ENCODE measurements at regions not wholly inside any gene's neighbourhood (a gene's known extent, or its start where the extent isn't known, plus 50 kb on each side); places are given as distances from the start of the nearest gene placed in this dataset.

DNA sequence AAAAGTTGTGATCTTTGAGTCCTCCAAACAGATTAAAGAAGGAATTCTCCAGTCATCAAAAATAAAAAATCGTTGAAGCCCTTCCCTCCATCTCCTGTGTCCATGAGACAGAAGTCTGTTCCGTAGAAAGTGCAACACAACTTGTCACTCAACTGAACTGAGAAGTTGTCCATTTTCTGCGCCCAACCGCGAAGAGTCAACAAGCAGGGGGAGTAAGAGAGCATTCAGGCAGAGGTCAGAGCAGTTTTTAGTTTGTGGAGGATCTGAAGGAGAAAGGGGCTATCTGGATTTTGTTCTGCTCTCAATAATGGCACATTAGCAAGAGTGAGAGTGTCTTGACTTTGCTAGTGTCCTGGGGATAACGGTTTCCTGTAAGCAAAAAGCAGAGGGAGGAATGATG lies 303.9 kb downstream of the ICE1 start:
- H3K27ac Mint-ChIP-seq (ENCODE audit: unreplicated experiment) = no peak overlapping the region
- no peaks in the 10 kb centered on the region for H3K4me1 Mint-ChIP-seq (ENCODE audit: low read depth, unreplicated experiment)
- Histone ChIP-seq H2AFZ (ENCODE audit: low read depth, low read length) (no peak overlapping the region), H3K4me3 (ENCODE audit: insufficient read depth, low read depth, low read length) (no peak overlapping the region), H3K4me2 (ENCODE audit: low read length) (no peak overlapping the region), H4K20me1 (ENCODE audit: insufficient read depth, low read length) (no peaks in the 10 kb centered on the region), H3K79me2 (ENCODE audit: insufficient read depth, low read length) (no peaks in the 10 kb centered on the region), H3K9ac (ENCODE audit: low read length) (no peak overlapping the region), H3K9me3 (ENCODE audit: insufficient read depth, low read depth, low read length) (peaks cover under 1% of the 10 kb centered on the region), H3K27me3 (ENCODE audit: insufficient read depth, low read length) (no peaks in the 10 kb centered on the region), H3K4me1 (ENCODE audit: insufficient read depth, low read length) (no peaks in the 10 kb centered on the region), H3K36me3 (ENCODE audit: insufficient read depth, low read length) (no peaks in the 10 kb centered on the region), H3K27ac (ENCODE audit: low read depth, low read length) (no peak overlapping the region)
- no peaks in the 10 kb centered on the region for H3K9me3 Mint-ChIP-seq (ENCODE audit: unreplicated experiment)
- peaks cover 15% of the 10 kb centered on the region for H3K27me3 Mint-ChIP-seq (ENCODE audit: low read depth, unreplicated experiment)
- TF ChIP-seq EZH2 (IDR thresholded peaks at IDR 0.05; ENCODE audit: insufficient read depth, low read length) = no peak
- TF ChIP-seq, protein P1, sequence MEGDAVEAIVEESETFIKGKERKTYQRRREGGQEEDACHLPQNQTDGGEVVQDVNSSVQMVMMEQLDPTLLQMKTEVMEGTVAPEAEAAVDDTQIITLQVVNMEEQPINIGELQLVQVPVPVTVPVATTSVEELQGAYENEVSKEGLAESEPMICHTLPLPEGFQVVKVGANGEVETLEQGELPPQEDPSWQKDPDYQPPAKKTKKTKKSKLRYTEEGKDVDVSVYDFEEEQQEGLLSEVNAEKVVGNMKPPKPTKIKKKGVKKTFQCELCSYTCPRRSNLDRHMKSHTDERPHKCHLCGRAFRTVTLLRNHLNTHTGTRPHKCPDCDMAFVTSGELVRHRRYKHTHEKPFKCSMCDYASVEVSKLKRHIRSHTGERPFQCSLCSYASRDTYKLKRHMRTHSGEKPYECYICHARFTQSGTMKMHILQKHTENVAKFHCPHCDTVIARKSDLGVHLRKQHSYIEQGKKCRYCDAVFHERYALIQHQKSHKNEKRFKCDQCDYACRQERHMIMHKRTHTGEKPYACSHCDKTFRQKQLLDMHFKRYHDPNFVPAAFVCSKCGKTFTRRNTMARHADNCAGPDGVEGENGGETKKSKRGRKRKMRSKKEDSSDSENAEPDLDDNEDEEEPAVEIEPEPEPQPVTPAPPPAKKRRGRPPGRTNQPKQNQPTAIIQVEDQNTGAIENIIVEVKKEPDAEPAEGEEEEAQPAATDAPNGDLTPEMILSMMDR (IDR thresholded peaks at IDR 0.05; ENCODE audit: insufficient read depth, low read depth, low read length) = no peak
- no peak overlapping the region for H3K4me3 Mint-ChIP-seq (ENCODE audit: unreplicated experiment)
- DNase-seq (ENCODE audit: low read depth) (no peak), FAIRE-seq (no peak)
- H3K36me3 Mint-ChIP-seq (ENCODE audit: low read depth, unreplicated experiment) = no peaks in the 10 kb centered on the region

DNA sequence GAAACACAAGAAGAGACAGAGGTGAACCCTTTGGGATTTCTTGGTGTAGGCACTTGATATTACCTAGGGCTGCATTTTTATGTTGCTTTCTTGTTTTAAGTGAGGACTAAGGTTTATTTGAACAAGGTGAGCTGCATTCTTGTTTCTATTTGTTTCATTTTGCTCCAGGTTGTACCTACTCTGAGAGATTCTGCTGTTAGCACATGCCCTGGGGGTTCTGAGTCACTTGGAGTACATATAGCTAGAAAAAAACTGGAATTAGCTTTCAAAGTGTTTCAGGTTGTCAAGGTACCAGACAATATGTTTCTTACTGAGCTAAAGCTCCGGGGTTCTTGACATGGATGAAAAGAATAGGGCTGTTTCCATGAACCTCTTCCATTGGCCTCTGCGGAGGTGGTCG lies 299.4 kb downstream of the ICE1 start:
- Histone ChIP-seq H3K27ac (ENCODE audit: low read depth, low read length) (no peak overlapping the region), H2AFZ (ENCODE audit: low read depth, low read length) (no peak overlapping the region), H3K27me3 (ENCODE audit: insufficient read depth, low read length) (no peaks in the 10 kb centered on the region), H3K4me1 (ENCODE audit: insufficient read depth, low read length) (no peaks in the 10 kb centered on the region), H4K20me1 (ENCODE audit: insufficient read depth, low read length) (no peaks in the 10 kb centered on the region), H3K9me3 (ENCODE audit: insufficient read depth, low read depth, low read length) (peaks cover 7% of the 10 kb centered on the region), H3K4me2 (ENCODE audit: low read length) (no peak overlapping the region), H3K4me3 (ENCODE audit: insufficient read depth, low read depth, low read length) (no peak overlapping the region), H3K36me3 (ENCODE audit: insufficient read depth, low read length) (no peaks in the 10 kb centered on the region), H3K79me2 (ENCODE audit: insufficient read depth, low read length) (no peaks in the 10 kb centered on the region), H3K9ac (ENCODE audit: low read length) (no peak overlapping the region)
- H3K9me3 Mint-ChIP-seq (ENCODE audit: unreplicated experiment) = no peaks in the 10 kb centered on the region
- H3K27ac Mint-ChIP-seq (ENCODE audit: unreplicated experiment) = no peak overlapping the region
- FAIRE-seq = no peak
- TF ChIP-seq, protein P1 (IDR thresholded peaks at IDR 0.05; ENCODE audit: insufficient read depth, low read depth, low read length) = no peak
- TF ChIP-seq EZH2 (IDR thresholded peaks at IDR 0.05; ENCODE audit: insufficient read depth, low read length) = no peak
- H3K4me1 Mint-ChIP-seq (ENCODE audit: low read depth, unreplicated experiment) = peaks cover 3% of the 10 kb centered on the region
- no peak for DNase-seq (ENCODE audit: low read depth)
- peaks cover 6% of the 10 kb centered on the region for H3K27me3 Mint-ChIP-seq (ENCODE audit: low read depth, unreplicated experiment)
- no peak overlapping the region for H3K4me3 Mint-ChIP-seq (ENCODE audit: unreplicated experiment)
- no peaks in the 10 kb centered on the region for H3K36me3 Mint-ChIP-seq (ENCODE audit: low read depth, unreplicated experiment)

DNA sequence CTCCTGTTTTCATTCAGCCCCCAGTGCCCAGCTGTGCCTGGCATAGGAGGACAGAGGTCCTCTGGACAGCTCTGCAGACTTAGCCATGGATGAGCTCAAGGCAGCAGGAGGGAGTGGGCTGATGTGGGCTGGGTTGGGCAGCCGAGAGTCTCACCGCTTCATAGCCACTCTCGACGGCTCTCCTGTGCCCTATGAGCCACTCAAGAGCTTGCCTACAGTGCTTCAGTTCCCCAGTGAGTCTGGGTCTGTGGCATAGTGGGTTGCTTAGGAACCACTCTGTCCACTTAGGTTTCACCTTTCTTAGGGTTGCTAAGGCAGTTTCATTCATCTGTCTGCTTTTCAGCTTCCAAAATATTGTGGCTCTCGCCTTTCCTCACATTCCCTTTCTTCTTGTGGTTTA lies 296.8 kb downstream of the ICE1 start:
- Mint-ChIP-seq H3K4me1 (ENCODE audit: low read depth, unreplicated experiment) (peaks cover 6% of the 10 kb centered on the region), H3K27ac (ENCODE audit: unreplicated experiment) (no peak overlapping the region), H3K4me3 (ENCODE audit: unreplicated experiment) (no peak overlapping the region), H3K9me3 (ENCODE audit: unreplicated experiment) (no peaks in the 10 kb centered on the region), H3K27me3 (ENCODE audit: low read depth, unreplicated experiment) (peaks cover 6% of the 10 kb centered on the region), H3K36me3 (ENCODE audit: low read depth, unreplicated experiment) (no peaks in the 10 kb centered on the region)
- no peak for TF ChIP-seq EZH2 (IDR thresholded peaks at IDR 0.05; ENCODE audit: insufficient read depth, low read length)
- TF ChIP-seq, protein P1 (IDR thresholded peaks at IDR 0.05; ENCODE audit: insufficient read depth, low read depth, low read length) = no peak
- no peak overlapping the region for H2AFZ ChIP-seq (ENCODE audit: low read depth, low read length)
- H3K36me3 ChIP-seq (ENCODE audit: insufficient read depth, low read length) = no peaks in the 10 kb centered on the region
- H3K9me3 ChIP-seq (ENCODE audit: insufficient read depth, low read depth, low read length) = peaks cover 7% of the 10 kb centered on the region
- H3K79me2 ChIP-seq (ENCODE audit: insufficient read depth, low read length) = no peaks in the 10 kb centered on the region
- H3K4me2 ChIP-seq (ENCODE audit: low read length) = no peak overlapping the region
- FAIRE-seq (no peak), DNase-seq (ENCODE audit: low read depth) (no peak)
- no peaks in the 10 kb centered on the region for H3K27me3 ChIP-seq (ENCODE audit: insufficient read depth, low read length)
- no peaks in the 10 kb centered on the region for H4K20me1 ChIP-seq (ENCODE audit: insufficient read depth, low read length)
- no peak overlapping the region for H3K27ac ChIP-seq (ENCODE audit: low read depth, low read length)
- H3K4me1 ChIP-seq (ENCODE audit: insufficient read depth, low read length) = no peaks in the 10 kb centered on the region
- H3K4me3 ChIP-seq (ENCODE audit: insufficient read depth, low read depth, low read length) = no peak overlapping the region
- no peak overlapping the region for H3K9ac ChIP-seq (ENCODE audit: low read length)
